ENCODE measurements at regions not wholly inside any gene's neighbourhood (a gene's known extent, or its start where the extent isn't known, plus 50 kb on each side); places are given as distances from the start of the nearest gene placed in this dataset.

- ATAC-seq = no peak
- intact Hi-C loops (cut with DNase I) = no loop called here
- TF ChIP-seq, protein P1, sequence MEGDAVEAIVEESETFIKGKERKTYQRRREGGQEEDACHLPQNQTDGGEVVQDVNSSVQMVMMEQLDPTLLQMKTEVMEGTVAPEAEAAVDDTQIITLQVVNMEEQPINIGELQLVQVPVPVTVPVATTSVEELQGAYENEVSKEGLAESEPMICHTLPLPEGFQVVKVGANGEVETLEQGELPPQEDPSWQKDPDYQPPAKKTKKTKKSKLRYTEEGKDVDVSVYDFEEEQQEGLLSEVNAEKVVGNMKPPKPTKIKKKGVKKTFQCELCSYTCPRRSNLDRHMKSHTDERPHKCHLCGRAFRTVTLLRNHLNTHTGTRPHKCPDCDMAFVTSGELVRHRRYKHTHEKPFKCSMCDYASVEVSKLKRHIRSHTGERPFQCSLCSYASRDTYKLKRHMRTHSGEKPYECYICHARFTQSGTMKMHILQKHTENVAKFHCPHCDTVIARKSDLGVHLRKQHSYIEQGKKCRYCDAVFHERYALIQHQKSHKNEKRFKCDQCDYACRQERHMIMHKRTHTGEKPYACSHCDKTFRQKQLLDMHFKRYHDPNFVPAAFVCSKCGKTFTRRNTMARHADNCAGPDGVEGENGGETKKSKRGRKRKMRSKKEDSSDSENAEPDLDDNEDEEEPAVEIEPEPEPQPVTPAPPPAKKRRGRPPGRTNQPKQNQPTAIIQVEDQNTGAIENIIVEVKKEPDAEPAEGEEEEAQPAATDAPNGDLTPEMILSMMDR (IDR thresholded peaks at IDR 0.05) = no peak
- TF ChIP-seq POLR2A (IDR thresholded peaks at IDR 0.05) = no peak
Observed at GRCh38 chr3:1019157-1019556, 73.7 kb upstream of the CNTN6 start.

DNA sequence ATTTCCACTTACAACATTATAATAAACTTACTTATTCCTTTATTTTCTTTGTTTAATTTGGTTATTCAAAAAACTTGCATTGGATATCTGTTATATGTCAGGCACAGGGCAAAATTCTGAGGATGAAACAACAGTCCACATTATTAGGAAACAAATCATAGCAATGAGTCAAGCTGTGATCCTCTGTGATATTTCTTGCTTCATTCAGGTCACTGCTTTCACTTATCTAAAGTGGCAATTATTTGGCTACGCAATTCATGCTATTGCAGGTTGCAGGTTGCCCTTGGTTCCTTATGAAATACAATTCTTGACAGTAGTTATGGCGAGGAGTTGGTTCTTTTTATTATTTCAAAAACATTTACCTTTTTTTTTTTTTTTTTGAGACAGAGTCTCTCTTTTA is 66.4 kb upstream of the CNTN6 start:
- H3K4me1 ChIP-seq = no peaks in the 10 kb centered on the region
- 49% methylated on average over 2 of the region's 2 CpGs for WGBS (ENCODE audit: insufficient coverage, low coverage, low lambda C conversion rate, missing lambda C conversion rate)
- no peaks in the 10 kb centered on the region for H3K9me3 ChIP-seq
- no peak for ATAC-seq
- no peak for DNase-seq
- H3K27ac ChIP-seq = no peak overlapping the region
- intact Hi-C loops (cut with DNase I) = no loop called here
- no peaks in the 10 kb centered on the region for H3K27me3 ChIP-seq
- no peaks in the 10 kb centered on the region for H3K36me3 ChIP-seq
- no peak overlapping the region for H3K4me3 ChIP-seq
- TF ChIP-seq, protein P1 (IDR thresholded peaks at IDR 0.05) = no peak
- TF ChIP-seq POLR2A (IDR thresholded peaks at IDR 0.05) = no peak

More at GRCh38 chr3:1019157-1019556, 73.7 kb upstream of the CNTN6 start:
- Histone ChIP-seq H3K36me3 (no peaks in the 10 kb centered on the region), H3K27me3 (no peaks in the 10 kb centered on the region), H3K4me1 (no peaks in the 10 kb centered on the region), H3K4me3 (no peak overlapping the region), H3K9me3 (no peaks in the 10 kb centered on the region), H3K27ac (no peak overlapping the region)
- WGBS (ENCODE audit: insufficient coverage, low coverage, low lambda C conversion rate, missing lambda C conversion rate) = 24% methylated on average over 2 of the region's 2 CpGs
- DNase-seq = no peak

- Histone ChIP-seq H3K4me3 (no peak overlapping the region), H3K27ac (no peak overlapping the region), H3K4me1 (no peaks in the 10 kb centered on the region), H3K36me3 (no peaks in the 10 kb centered on the region), H3K9me3 (no peaks in the 10 kb centered on the region), H3K27me3 (no peaks in the 10 kb centered on the region)
- TF ChIP-seq POLR2A (IDR thresholded peaks at IDR 0.05) = no peak
- TF ChIP-seq, protein P1 (IDR thresholded peaks at IDR 0.05) = no peak
- intact Hi-C loops (cut with DNase I) = no loop called here
- DNase-seq (no peak), ATAC-seq (no peak)
- 32% methylated on average over 4 of the region's 4 CpGs for WGBS (ENCODE audit: insufficient coverage, low coverage, low lambda C conversion rate, missing lambda C conversion rate)
Observed at GRCh38 chr3:1036207-1036826, 56.5 kb upstream of the CNTN6 start.

DNA sequence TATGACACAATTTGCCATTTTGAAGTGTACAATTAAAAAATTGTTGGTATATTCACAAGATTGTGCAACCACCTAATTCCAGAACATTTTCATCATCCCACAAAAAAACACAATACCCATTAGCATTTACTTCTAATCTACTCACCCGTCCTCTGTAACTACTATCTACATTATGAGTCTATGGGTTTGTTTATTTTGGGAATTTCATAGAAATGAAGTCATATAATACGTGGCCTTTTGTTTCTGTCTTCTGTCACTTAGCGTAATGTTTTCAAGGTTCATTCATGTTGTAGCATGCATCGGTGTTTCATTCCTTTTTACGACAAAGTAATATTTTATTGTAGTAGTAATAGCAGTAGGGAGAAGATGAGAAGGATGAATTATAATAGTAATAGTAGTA is 55.2 kb upstream of the CNTN6 start:
- 63% methylated on average over 5 of the region's 5 CpGs for WGBS (ENCODE audit: insufficient coverage, low coverage, low lambda C conversion rate, missing lambda C conversion rate)
- Histone ChIP-seq H3K27ac (no peak overlapping the region), H3K4me3 (no peak overlapping the region), H3K9me3 (no peaks in the 10 kb centered on the region), H3K4me1 (no peaks in the 10 kb centered on the region), H3K36me3 (no peaks in the 10 kb centered on the region), H3K27me3 (no peaks in the 10 kb centered on the region)
- DNase-seq (no peak), ATAC-seq (no peak)
- intact Hi-C loops (cut with DNase I) = no loop called here
- TF ChIP-seq, protein P1 (IDR thresholded peaks at IDR 0.05) = no peak
- TF ChIP-seq POLR2A (IDR thresholded peaks at IDR 0.05) = no peak

Measured in right lobe of liver (tissue), 6 donors.